ENCODE measurements at regions not wholly inside any gene's neighbourhood (a gene's known extent, or its start where the extent isn't known, plus 50 kb on each side); places are given as distances from the start of the nearest gene placed in this dataset.
A peak's percentile ranks its signal among the peaks of the same experiment; 100 is the strongest.

- no peak for TF ChIP-seq POLR2AphosphoS2 (IDR thresholded peaks at IDR 0.05; ENCODE audit: low read depth, low read length)
- no peak for TF ChIP-seq ZNF34 (CRISPR knock-in tag; IDR thresholded peaks at IDR 0.05; ENCODE audit: borderline replicate concordance)
- no peak for TF ChIP-seq IKZF1 (IDR thresholded peaks at IDR 0.05)
- TF ChIP-seq, protein P1, sequence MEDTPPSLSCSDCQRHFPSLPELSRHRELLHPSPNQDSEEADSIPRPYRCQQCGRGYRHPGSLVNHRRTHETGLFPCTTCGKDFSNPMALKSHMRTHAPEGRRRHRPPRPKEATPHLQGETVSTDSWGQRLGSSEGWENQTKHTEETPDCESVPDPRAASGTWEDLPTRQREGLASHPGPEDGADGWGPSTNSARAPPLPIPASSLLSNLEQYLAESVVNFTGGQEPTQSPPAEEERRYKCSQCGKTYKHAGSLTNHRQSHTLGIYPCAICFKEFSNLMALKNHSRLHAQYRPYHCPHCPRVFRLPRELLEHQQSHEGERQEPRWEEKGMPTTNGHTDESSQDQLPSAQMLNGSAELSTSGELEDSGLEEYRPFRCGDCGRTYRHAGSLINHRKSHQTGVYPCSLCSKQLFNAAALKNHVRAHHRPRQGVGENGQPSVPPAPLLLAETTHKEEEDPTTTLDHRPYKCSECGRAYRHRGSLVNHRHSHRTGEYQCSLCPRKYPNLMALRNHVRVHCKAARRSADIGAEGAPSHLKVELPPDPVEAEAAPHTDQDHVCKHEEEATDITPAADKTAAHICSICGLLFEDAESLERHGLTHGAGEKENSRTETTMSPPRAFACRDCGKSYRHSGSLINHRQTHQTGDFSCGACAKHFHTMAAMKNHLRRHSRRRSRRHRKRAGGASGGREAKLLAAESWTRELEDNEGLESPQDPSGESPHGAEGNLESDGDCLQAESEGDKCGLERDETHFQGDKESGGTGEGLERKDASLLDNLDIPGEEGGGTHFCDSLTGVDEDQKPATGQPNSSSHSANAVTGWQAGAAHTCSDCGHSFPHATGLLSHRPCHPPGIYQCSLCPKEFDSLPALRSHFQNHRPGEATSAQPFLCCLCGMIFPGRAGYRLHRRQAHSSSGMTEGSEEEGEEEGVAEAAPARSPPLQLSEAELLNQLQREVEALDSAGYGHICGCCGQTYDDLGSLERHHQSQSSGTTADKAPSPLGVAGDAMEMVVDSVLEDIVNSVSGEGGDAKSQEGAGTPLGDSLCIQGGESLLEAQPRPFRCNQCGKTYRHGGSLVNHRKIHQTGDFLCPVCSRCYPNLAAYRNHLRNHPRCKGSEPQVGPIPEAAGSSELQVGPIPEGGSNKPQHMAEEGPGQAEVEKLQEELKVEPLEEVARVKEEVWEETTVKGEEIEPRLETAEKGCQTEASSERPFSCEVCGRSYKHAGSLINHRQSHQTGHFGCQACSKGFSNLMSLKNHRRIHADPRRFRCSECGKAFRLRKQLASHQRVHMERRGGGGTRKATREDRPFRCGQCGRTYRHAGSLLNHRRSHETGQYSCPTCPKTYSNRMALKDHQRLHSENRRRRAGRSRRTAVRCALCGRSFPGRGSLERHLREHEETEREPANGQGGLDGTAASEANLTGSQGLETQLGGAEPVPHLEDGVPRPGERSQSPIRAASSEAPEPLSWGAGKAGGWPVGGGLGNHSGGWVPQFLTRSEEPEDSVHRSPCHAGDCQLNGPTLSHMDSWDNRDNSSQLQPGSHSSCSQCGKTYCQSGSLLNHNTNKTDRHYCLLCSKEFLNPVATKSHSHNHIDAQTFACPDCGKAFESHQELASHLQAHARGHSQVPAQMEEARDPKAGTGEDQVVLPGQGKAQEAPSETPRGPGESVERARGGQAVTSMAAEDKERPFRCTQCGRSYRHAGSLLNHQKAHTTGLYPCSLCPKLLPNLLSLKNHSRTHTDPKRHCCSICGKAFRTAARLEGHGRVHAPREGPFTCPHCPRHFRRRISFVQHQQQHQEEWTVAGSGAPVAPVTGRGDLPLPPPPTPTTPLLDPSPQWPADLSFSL (CRISPR knock-in tag; IDR thresholded peaks at IDR 0.05) = no peak
- TF ChIP-seq PCBP1 (IDR thresholded peaks at IDR 0.05; ENCODE audit: borderline replicate concordance, low read depth, low read length) = no peak
- peak; percentile 92; the same call in 1 of the 2 replicates for TF ChIP-seq FOXJ3 (CRISPR knock-in tag; IDR thresholded peaks at IDR 0.05; ENCODE audit: borderline replicate concordance)
- TF ChIP-seq DMTF1 (CRISPR knock-in tag; IDR thresholded peaks at IDR 0.05) = no peak
- TF ChIP-seq, protein P2, sequence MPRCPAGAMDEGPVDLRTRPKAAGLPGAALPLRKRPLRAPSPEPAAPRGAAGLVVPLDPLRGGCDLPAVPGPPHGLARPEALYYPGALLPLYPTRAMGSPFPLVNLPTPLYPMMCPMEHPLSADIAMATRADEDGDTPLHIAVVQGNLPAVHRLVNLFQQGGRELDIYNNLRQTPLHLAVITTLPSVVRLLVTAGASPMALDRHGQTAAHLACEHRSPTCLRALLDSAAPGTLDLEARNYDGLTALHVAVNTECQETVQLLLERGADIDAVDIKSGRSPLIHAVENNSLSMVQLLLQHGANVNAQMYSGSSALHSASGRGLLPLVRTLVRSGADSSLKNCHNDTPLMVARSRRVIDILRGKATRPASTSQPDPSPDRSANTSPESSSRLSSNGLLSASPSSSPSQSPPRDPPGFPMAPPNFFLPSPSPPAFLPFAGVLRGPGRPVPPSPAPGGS (CRISPR knock-in tag; IDR thresholded peaks at IDR 0.05) = no peak
- 0 out of 2 replicates have a peak, but pooled peaks have one; percentile 56 for TF ChIP-seq MAF1 (CRISPR knock-in tag; IDR thresholded peaks at IDR 0.05; ENCODE audit: borderline replicate concordance)
- TF ChIP-seq, protein P3, sequence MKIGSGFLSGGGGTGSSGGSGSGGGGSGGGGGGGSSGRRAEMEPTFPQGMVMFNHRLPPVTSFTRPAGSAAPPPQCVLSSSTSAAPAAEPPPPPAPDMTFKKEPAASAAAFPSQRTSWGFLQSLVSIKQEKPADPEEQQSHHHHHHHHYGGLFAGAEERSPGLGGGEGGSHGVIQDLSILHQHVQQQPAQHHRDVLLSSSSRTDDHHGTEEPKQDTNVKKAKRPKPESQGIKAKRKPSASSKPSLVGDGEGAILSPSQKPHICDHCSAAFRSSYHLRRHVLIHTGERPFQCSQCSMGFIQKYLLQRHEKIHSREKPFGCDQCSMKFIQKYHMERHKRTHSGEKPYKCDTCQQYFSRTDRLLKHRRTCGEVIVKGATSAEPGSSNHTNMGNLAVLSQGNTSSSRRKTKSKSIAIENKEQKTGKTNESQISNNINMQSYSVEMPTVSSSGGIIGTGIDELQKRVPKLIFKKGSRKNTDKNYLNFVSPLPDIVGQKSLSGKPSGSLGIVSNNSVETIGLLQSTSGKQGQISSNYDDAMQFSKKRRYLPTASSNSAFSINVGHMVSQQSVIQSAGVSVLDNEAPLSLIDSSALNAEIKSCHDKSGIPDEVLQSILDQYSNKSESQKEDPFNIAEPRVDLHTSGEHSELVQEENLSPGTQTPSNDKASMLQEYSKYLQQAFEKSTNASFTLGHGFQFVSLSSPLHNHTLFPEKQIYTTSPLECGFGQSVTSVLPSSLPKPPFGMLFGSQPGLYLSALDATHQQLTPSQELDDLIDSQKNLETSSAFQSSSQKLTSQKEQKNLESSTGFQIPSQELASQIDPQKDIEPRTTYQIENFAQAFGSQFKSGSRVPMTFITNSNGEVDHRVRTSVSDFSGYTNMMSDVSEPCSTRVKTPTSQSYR (CRISPR knock-in tag; IDR thresholded peaks at IDR 0.05; ENCODE audit: borderline replicate concordance) = peak; percentile 64
- no peak for TF ChIP-seq ATF6 (CRISPR knock-in tag; conservative IDR thresholded peaks at IDR 0.05)
- TF ChIP-seq ZFY (CRISPR knock-in tag; IDR thresholded peaks at IDR 0.05) = peak; percentile 74
- no peak for TF ChIP-seq U2AF2 (IDR thresholded peaks at IDR 0.05; ENCODE audit: low read depth, low read length)
Observed at GRCh38 chr12:4015225-4016091, 142.3 kb upstream of the PARP11 start (continued).
